ENCODE measurements at regions not wholly inside any gene's neighbourhood (a gene's known extent, or its start where the extent isn't known, plus 50 kb on each side); places are given as distances from the start of the nearest gene placed in this dataset.

DNA sequence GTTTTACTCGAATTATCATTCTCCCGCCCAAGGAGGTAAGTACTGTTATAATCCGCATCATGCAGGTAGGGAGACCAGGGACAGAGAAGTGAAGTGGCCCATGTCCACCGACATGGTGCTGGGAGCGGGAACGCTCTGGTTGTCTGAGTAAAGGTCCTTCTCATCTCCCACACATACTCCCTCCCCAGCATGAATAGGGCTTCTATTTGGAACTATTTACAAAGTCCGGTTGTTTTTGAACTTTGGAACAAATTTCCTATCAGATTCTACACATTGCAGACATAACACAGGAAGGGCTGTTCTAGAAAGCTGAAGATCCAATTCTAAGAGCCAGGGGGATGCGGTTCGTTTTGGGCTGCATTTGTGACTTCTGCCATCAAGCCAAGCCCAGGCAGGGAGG lies 94.8 kb upstream of the TLE3 start:
- DNase-seq (peak in 1 of 2 donors; percentile 1), ATAC-seq (no peak)
- intact Hi-C loops (cut with DNase I, micrococcal nuclease): no loop called here

DNA sequence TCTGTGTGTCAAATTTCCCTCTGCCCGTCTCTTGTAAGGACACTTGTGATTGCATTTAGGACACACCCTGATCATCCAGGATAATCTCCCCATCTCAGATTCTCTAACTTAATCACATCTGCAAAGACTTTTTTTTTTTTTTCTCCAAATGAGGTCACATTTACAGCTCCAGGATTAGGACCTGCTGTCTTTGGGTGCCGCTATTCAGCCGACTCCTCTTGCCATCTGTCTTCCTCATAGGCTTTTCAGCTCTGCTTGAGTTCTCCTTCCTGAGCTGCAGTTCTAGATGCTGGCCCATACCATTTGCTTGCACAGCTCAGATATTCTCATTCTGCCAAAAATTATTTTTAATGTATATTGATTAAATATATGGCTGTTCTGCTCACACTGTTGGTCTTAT lies 94.3 kb upstream of the TLE3 start:
- DNase-seq (no peak), ATAC-seq (no peak)
- intact Hi-C loops (cut with DNase I, micrococcal nuclease): no loop called here

DNA sequence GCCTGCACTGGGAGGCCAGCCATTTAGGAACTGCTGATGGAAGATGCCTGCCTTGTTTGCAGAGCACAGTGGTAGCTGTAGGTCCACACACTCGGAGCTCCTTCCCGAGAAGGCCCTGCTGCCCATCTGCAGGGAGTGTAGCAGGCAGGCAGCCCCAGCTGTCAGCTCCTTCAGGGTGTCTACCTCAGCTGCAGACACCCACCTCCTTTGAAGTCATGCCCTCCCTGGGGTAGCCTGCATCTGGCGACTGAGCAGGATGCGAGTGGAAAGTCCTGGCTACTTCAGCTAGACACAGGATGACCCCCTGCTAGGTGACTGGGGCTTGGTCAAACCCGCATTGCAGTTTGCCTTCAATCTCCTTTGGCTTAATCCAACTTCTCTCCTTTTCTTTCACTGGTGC lies 93.2 kb upstream of the TLE3 start:
- ATAC-seq: no peak

DNA sequence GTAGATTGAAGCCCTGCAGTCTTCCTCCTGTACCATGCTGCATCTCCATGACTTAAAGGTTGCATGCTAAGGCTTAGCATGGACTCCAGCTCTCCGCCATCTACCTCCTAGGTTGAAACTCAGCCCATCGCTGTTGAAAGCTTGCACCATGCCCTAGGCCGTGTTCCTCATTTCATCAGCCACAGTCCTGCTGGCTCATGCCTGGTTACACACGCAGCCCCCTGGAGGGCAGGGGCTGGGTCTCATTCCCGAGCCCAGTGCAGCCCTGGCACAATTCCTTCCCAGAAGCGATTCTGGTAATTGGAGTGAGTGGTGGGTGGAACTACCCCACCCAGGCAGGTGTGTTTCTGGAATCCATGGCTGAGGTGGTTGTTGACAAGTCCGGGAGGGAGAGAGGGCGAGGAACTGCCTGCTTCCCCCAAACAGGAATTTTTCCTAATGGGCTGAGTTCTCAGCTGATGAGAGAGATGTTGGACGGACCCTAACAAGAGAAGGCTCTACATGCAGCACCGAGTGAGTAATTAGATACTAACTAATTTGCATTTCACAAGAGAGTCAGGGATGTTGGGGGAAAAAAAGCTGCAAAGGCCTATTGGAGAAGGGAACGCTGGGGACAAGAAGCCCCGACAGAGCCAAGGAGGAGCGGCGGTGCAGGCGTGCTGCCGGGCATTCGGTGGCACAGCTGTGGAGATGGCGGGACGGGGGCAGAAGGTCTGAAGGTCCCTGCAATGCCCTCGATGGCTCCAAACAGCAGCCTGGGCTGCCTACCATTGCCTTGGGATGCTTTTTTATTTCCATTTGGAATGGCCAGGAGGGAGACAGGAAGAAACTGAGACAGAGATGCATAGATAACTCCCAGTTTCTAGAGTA lies 92.3 kb upstream of the TLE3 start:
- DNase-seq: no peak
- intact Hi-C loops (cut with DNase I, micrococcal nuclease): no loop called here

More for the DNA sequence above, 93.2 kb upstream of the TLE3 start:
- peak in 1 of 2 donors; percentile 13 for DNase-seq
- intact Hi-C loops (cut with DNase I, micrococcal nuclease): no loop called here

DNA sequence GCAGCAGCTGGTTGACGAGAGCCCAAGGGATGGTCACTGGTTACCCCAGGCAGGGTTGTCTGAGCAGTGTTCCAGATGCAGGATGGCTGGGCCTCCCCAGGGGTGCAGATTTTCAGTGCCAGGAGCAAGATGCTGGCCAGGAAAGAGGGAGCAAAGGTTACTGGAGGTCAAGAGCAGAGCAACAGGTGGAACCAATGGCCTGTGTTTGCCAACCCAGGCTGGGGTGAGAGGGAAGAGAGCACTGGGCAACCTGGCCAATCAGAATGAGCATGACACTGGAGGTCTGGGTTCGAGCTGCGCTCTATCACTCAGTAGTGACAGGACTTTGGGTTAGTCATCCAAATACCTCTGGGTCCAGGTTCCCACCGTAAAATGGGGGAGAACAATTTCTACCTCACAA lies 90.6 kb upstream of the TLE3 start:
- DNase-seq: no peak
- ATAC-seq: no peak
- intact Hi-C loops (cut with DNase I, micrococcal nuclease): no loop called here

More for the DNA sequence above, 92.3 kb upstream of the TLE3 start:
- no peak for ATAC-seq

DNA sequence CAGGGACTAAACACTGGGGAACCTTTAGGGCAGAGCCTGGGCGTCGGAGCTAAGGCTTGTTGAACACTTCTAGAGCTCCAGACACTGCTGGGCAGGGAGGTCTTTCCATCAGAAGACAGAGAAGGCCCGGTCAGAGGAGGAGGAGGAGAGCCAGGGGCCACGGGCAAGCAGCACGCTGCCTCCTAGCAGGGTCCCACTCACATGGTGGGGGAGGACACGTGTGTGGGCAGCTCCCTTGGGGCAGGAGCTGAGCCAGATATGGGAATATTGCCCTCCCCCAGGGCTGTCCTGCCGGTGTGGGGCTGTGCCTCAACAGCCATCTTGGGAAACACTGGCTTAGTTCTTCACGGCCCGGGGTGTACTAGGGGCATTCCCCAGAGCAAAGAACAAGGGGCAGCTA lies 89.6 kb upstream of the TLE3 start:
- no peak for ATAC-seq
- intact Hi-C loops (cut with DNase I, micrococcal nuclease): no loop called here
- DNase-seq: peak in 1 of 2 donors; percentile 12

DNA sequence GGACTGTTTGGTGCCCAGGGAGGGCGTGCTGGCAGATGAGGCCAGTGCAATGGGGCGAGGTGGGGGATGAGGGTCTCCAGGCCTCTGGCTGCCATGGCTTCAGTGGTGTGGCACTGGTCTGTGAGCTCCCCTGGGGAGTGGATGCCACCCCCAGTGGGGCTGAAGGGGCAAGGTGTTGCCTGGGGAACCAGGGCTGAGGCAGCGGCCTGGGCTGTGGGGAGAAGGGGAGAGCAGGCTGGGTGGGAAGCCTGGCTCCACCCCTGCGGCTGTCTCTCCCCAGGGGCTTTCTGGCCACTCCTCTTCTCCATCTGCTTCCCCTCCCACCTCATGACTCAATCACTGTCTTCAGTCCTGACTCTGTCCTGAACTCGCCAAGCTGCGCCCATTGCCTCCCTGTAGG lies 88.4 kb upstream of the TLE3 start:
- DNase-seq (peak in 1 of 2 donors; percentile 7), ATAC-seq (no peak)
- intact Hi-C loops (cut with DNase I, micrococcal nuclease): no loop called here

DNA sequence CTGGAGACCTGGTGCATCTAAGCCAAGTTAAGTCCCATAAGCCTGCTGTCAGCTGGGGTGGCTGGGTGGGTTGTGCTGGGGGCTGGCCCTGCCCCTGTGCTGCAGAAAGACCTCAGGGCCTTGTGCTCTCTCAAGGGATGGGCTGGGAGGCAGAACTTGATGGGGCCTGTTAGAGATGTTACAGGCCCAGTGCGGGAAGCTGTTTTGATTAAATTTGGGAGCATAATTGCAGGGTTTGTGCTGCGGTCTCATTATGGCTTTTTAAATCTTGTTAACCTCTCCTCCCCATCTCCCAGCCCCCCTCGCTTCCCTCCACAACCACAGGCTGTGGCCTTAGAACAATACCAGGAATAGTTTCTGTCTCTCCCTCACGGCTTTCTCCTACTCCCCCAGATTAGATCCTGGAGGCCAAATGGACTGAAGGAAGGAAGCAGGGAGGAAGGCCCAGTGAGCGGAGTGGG lies 87.6 kb upstream of the TLE3 start:
- no peak for DNase-seq
- intact Hi-C loops (cut with DNase I, micrococcal nuclease): no loop called here
- ATAC-seq: no peak

DNA sequence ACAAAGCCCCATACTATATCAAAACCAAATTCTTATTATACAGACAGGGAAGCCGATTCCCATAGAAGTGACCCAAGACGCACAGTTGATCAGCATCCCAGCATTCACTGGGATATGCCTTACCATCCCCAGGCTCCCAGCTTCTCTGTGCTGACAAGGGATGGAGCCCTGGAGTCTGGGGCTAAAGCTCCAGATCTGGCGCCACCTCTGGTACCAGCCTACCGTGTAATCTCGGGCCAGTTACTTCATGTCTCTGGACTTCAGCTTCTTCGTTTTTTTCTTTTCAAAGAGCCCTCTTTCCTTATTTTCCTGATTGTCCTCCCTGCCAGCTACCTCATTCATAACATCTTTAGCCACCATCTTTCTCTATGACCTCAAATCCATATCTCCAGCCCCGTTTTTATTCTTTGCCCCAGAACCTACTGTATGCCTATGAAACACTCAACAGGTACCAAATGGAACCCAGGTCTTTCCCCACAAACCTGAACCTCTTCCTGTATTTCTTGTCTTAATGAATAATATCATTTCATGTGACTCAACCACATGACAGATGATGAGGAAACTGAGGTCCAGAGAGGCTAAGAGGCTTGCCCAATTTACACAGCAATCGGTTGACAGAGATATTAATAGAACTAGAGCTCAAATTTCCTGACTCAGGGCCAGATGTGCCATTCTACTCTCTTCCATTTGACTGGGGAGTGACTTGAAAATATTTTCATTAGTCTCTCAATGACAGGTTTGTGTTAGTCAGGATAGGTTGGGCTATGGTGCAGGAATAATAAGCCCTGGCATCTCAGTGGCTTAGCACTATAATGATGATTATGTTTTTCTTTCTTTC lies 85.4 kb upstream of the TLE3 start:
- DNase-seq (no peak), ATAC-seq (no peak)
- intact Hi-C loops (cut with DNase I, micrococcal nuclease): no loop called here

DNA sequence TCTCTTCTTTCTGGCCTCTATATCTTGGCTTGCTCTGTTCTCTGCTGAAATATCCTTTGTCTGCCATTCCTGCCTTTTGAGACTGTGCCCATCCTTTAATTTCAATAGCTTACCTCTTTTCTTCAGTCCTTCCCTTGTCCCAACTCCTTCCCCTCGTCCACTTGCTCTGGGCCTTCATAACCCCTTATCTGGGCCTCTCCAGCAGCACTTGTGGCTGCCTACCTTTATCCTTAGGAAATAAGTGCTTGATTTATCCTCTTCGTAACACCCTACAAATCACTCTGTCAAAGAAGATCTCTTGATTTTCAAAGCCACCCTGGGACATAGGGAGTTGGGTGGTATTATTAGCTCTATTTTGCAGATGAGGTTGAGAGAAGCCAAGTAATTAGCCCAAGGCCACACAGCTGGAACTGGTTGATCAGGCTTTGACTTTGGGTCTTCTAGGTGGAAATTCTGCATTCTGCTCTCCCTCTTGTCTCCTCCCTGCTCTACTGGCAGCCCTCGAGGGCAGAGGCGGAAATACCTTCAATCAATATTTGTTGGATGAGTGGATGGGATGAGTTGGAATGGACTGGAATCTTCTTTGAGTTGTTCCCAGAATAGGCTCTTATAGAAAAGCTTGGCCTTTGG lies 84.0 kb upstream of the TLE3 start:
- no peak for ATAC-seq
- intact Hi-C loops (cut with DNase I, micrococcal nuclease): no loop called here
- no peak for DNase-seq

DNA sequence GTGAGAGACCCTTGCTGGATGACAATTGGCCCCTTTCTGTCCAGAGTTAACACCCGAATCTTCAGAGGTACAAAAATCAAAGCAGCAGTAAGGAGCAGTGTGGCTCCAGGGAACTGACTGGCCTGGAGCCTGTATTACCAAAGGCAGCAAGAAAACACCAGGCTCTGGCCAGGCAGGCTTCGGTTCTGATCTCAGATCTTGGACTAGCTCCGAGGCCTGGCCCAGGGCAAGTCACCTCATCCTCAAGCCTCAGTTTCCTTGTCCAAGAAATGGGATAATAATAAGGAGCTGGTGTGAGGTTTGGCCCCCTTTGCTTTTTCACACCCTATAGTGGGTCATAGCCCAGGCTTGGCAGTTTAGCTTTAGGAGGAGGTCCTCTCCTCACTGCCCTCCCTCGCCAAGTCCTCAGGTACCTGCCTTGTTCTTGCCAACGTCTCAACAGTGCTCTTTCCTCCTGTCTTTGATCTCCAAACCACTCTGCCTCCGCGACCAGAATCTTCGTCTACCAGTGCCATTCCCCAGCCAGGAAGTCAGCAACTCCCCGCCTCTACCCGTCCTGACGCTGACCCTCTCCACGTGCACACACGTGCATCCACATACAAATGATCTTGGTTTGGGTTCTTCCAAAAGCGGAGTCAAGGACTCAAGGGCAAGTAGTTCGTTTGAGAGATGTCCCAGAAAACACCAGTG lies 82.6 kb upstream of the TLE3 start:
- intact Hi-C loops (cut with DNase I, micrococcal nuclease): no loop called here
- no peak for ATAC-seq

DNA sequence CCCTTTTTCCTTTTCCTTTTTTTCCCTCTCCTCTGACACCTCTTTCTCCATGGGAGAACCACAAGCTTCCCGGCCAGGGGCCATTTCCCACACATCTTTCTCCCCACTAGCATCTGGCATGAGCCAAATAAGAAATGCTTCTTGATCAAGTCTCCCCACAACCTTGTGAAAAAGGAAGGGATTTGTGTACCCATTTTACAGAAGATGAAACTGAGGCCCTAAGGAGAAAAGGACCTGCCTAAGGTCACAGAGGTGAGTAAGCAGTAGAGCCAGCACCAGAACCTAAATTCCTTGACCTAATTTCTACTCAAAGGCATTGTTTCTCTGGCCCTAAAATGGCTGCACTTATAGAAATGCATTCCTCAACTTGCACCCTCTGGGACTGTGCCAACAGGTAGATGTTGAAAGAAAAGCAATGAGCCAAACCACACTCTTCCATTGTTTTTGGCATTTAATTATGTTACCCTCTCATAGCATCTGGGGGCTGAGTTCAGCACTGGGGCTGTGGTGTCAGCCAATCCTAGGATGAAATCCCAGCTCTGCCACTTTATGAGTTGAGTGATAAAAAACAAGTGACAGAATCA lies 81.7 kb upstream of the TLE3 start:
- ATAC-seq: no peak
- intact Hi-C loops (cut with DNase I, micrococcal nuclease): no loop called here
- DNase-seq: no peak

More for the DNA sequence above, 82.6 kb upstream of the TLE3 start:
- no peak for DNase-seq

DNA sequence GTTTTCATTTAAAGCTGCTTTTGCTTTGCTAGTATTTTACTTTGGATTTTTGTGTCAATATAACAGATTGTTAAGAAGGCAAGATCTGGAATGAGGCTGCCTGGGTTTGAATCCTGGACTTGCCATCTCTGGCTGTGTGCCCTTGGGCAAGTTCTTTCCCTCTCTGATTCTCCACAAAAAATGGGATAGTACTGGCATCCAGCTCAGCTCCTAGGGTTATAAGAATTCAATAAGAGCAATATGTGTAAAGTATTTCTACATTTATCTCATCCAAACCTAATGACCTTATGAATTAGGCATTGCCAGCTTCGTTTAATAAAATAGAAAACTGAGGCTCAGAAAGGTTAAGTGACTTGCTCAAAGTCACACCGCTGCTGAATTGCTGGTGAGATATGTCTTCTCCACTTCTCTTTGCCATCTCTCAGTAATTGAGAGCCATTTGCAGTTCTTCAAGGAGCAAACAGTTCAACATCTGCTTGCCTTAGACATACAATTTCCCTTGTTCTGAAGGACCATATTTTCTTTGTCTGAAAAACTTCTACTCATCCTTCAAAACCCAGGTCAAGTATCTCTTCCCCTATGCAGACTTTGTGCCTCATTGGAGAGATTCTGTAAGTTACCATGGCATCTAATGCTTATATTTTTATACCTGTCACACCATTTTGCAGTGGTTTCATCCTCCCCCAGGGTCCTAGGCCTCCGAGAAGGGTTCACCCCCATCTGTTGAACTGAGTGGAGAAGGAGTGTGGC lies 80.8 kb upstream of the TLE3 start:
- no peak for ATAC-seq
- no peak for DNase-seq
- intact Hi-C loops (cut with DNase I, micrococcal nuclease): no loop called here

DNA sequence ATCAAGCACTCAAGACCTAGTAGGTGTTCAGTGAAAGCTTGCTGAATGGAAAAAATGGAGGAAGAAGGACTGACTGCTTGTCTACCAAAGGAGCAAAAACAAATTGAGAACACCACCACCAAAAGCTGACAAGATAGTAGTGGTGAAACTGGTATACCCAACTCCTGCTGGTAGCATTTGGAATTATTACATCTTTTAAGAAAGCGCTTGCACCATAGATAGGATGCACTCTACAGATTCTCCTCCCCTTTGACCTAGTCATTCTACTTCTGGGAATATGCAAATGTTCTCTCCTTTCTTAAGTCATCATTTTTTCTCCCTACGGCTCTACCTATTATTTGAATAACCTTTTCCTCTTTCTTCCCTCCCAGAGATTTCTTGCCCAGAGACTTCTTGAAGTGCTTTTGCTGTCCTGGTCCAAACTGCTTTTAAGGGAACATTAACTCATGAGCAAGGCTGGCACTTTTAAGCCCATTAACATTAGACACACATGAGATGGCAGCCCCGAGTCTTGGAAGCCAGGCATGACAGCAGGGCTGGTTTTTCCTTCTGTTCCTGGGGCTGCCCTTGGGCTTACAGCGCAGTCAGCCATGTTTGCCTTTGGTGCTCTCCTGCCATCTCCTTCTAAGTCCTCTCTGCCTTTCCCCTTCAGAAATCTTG lies 75.0 kb upstream of the TLE3 start:
- intact Hi-C loops (cut with DNase I, micrococcal nuclease): no loop called here
- ATAC-seq (no peak), DNase-seq (no peak)

DNA sequence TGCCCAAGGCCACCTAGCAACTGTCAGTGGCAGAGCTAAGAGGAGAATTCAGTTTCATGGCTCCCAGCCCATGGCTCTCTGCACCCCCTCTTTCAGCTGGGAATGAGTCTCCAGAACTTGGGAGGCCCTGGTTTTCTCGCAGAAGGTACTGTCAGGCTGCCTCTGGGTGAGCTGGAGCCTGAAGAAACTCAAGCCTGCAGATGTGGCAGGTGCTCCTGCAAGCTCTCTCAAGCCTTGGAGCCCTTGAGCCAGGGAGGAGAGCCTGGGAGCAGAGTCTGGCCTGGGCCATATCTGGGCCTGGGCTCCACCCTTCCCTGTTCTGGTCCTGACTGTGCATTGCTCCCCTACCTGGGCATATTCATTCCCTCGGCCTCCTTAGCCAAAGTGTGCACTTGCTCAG lies 74.4 kb upstream of the TLE3 start:
- ATAC-seq: no peak
- no peak for DNase-seq
- intact Hi-C loops (cut with DNase I, micrococcal nuclease): no loop called here

DNA sequence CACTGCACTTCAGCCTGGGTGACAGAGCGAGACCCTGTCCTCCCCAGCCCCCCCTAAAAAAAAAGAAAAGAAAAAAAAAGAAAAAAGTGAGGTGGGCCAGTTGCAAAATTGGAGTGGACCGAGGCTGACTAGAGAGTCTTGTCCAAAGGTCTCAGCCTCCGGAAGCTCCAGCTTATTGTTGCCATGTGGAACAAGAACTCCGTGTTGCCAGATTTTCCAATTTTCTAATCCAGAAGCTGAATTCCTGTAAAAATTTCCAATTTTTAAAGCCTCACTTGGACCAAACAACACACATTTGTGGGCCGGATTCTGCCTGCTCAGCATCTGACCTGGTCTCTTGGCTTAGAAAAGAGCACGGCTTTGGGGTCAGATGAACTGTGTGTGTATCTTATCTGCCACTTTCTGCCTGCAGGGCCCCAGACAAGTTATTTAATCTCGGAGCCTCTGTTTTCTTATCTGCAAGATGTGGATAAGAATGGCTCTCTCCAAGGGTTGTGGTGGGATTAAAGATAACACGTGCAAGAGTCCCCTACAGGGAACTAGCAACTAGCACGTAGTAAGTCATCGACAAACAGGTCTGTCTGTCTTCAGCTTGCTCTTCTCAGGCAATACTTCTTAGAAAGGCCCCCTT lies 73.7 kb upstream of the TLE3 start:
- intact Hi-C loops (cut with DNase I, micrococcal nuclease): no loop called here

DNA sequence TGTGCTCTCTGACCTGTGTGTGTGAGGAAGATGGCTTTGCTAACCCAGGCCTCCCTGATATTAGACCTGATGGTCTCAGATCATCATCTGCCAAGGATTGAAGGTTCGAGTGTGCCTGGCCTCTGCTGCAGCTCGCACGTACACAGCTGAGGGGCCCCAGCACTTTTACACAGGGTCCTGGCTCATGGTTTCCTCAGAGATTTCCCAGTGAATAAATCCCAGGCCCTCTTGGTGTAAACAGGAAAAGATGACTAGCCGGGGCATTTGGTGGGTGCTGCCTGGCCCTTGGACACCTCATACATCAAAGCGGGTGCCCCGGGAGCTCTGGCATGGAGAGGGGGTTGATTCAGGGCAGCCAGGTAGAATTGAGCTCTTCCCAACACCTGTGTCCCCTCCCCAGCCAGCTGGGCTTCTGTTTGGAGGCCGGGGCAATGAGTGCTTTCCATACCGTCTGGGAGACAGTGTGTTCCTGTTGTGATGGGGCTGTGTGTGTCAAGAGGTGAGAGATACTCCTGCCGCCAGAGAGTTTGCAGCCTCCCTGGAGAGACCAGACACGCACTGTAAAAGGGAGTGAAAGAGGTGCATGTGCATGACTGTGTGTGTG lies 72.5 kb upstream of the TLE3 start:
- DNase-seq (no peak), ATAC-seq (no peak)
- intact Hi-C loops (cut with DNase I, micrococcal nuclease): no loop called here

More for the DNA sequence above, 73.7 kb upstream of the TLE3 start:
- DNase-seq: no peak
- no peak for ATAC-seq

All from left colon (tissue), 2 donors.